ENCODE measurements at regions not wholly inside any gene's neighbourhood (a gene's known extent, or its start where the extent isn't known, plus 50 kb on each side); places are given as distances from the start of the nearest gene placed in this dataset.

GRCh38 chr7:19565602-19566001 is 143.2 kb downstream of the POLR1F start:
- Histone ChIP-seq H3K27me3 (replicated peaks in 1 of 7) (no peaks in the 10 kb centered on the region), H3K27ac (no peak overlapping the region), H3K9me3 (no peaks in the 10 kb centered on the region), H3K36me3 (no peaks in the 10 kb centered on the region), H3K4me1 (no peaks in the 10 kb centered on the region), H3K4me3 (no peak overlapping the region)
- TF ChIP-seq CTCF (IDR thresholded peaks at IDR 0.05 in 8 of 11, conservative IDR thresholded peaks at IDR 0.05 in 3 of 11) (no peak), POLR2AphosphoS5 (IDR thresholded peaks at IDR 0.05) (no peak), POLR2A (IDR thresholded peaks at IDR 0.05) (no peak)
- no peak for DNase-seq
- intact Hi-C loops (cut with DNase I; ENCODE audit: low total_unique reads): no loop called here

GRCh38 chr7:19561121-19561805 is 147.6 kb downstream of the POLR1F start:
- intact Hi-C loops (cut with DNase I; ENCODE audit: low total_unique reads): no loop called here
- Histone ChIP-seq H3K27me3 (replicated peaks in 1 of 7) (no peaks in the 10 kb centered on the region), H3K9me3 (no peaks in the 10 kb centered on the region), H3K4me3 (no peak overlapping the region), H3K27ac (no peak overlapping the region), H3K36me3 (no peaks in the 10 kb centered on the region), H3K4me1 (no peaks in the 10 kb centered on the region)
- no peak for DNase-seq
- WGBS, 5 donors: 62 to 71% (median 67%) methylated on average over 3 of the region's 3 CpGs
- TF ChIP-seq CTCF (IDR thresholded peaks at IDR 0.05 in 8 of 11, conservative IDR thresholded peaks at IDR 0.05 in 3 of 11) (no peak), POLR2AphosphoS5 (IDR thresholded peaks at IDR 0.05) (no peak), POLR2A (IDR thresholded peaks at IDR 0.05) (no peak)

- H3K27ac ChIP-seq: no peak overlapping the region
- H3K4me3 ChIP-seq: no peak overlapping the region
- no peaks in the 10 kb centered on the region for H3K36me3 ChIP-seq
- 66 to 82% (median 70%) methylated on average over 8 of the region's 8 CpGs for WGBS, 5 donors
- no peaks in the 10 kb centered on the region for H3K9me3 ChIP-seq
- H3K4me1 ChIP-seq: no peaks in the 10 kb centered on the region
- no peaks in the 10 kb centered on the region for H3K27me3 ChIP-seq (replicated peaks in 1 of 7)
- TF ChIP-seq CTCF (IDR thresholded peaks at IDR 0.05 in 8 of 11, conservative IDR thresholded peaks at IDR 0.05 in 3 of 11): no peak
- no peak for TF ChIP-seq POLR2AphosphoS5 (IDR thresholded peaks at IDR 0.05)
- TF ChIP-seq POLR2A (IDR thresholded peaks at IDR 0.05): no peak
- intact Hi-C loops (cut with DNase I; ENCODE audit: low total_unique reads): no loop called here
- no peak for DNase-seq
Measured at GRCh38 chr7:19560111-19560883, 148.5 kb downstream of the POLR1F start.

GRCh38 chr7:19558527-19558926 is 150.3 kb downstream of the POLR1F start:
- intact Hi-C loops (cut with DNase I; ENCODE audit: low total_unique reads): no loop called here
- no peaks in the 10 kb centered on the region for H3K9me3 ChIP-seq
- 88 to 100% (median 93%) methylated on average over 1 of the region's 1 CpG for WGBS, 5 donors

More at GRCh38 chr7:19558527-19558926, 150.3 kb downstream of the POLR1F start:
- Histone ChIP-seq H3K4me3 (no peak overlapping the region), H3K27ac (no peak overlapping the region), H3K36me3 (no peaks in the 10 kb centered on the region), H3K27me3 (replicated peaks in 1 of 7) (no peaks in the 10 kb centered on the region), H3K4me1 (no peaks in the 10 kb centered on the region)
- no peak for DNase-seq
- no peak for TF ChIP-seq POLR2A (IDR thresholded peaks at IDR 0.05)
- TF ChIP-seq CTCF (IDR thresholded peaks at IDR 0.05 in 8 of 11, conservative IDR thresholded peaks at IDR 0.05 in 3 of 11): no peak
- no peak for TF ChIP-seq POLR2AphosphoS5 (IDR thresholded peaks at IDR 0.05)
